ENCODE measurements at regions not wholly inside any gene's neighbourhood (a gene's known extent, or its start where the extent isn't known, plus 50 kb on each side); places are given as distances from the start of the nearest gene placed in this dataset.

DNA sequence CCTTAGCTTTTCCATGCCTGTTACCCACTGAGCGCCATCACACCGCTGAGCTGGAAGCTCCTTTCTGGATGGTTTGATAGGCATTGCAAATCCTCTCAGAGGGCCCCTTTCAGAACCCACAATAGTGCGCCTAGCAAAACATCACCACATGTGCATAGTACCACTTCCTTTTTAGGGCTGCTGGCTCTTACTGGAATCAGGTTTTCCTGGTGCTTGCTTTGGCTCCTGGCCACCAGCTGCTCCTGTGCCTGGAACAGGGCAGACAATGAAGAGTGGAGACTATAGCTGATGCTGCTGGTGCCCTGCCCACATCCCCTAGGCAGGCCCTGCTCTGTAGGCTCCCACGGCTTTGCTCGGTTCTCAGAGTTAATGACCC lies 163.6 kb upstream of the SEMA6A start:
- no peak for DNase-seq (ENCODE audit: low read depth in 2 of 2)
- TF ChIP-seq, protein P1, sequence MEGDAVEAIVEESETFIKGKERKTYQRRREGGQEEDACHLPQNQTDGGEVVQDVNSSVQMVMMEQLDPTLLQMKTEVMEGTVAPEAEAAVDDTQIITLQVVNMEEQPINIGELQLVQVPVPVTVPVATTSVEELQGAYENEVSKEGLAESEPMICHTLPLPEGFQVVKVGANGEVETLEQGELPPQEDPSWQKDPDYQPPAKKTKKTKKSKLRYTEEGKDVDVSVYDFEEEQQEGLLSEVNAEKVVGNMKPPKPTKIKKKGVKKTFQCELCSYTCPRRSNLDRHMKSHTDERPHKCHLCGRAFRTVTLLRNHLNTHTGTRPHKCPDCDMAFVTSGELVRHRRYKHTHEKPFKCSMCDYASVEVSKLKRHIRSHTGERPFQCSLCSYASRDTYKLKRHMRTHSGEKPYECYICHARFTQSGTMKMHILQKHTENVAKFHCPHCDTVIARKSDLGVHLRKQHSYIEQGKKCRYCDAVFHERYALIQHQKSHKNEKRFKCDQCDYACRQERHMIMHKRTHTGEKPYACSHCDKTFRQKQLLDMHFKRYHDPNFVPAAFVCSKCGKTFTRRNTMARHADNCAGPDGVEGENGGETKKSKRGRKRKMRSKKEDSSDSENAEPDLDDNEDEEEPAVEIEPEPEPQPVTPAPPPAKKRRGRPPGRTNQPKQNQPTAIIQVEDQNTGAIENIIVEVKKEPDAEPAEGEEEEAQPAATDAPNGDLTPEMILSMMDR (IDR thresholded peaks at IDR 0.05; ENCODE audit: low read depth, low read length): no peak
- no peak overlapping the region for H3K4me3 ChIP-seq (replicated peaks in 1 of 2; ENCODE audit: low read depth in 2 of 2, low read length in 2 of 2)

DNA sequence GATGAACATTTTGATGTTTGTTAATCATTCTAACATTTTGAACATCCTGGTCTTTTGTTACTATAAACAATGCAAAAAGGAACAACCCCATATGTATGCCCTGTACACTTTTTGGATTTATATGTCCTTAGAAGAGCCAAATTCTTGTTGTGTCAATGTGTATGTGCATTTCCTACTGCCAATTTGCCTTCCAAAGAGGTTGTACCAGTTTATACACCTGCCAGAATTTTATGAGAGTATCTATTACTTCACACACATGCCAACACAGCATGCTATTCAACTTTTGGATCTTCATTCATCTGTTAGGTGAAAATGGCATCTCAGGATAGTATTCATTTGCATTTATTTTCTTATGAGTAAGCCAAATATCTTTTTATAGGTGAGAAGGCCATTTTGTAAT lies 162.0 kb upstream of the SEMA6A start:
- TF ChIP-seq, protein P1 (IDR thresholded peaks at IDR 0.05; ENCODE audit: low read depth, low read length): no peak
- H3K4me3 ChIP-seq (replicated peaks in 1 of 2; ENCODE audit: low read depth in 2 of 2, low read length in 2 of 2): no peak overlapping the region
- no peak for DNase-seq (ENCODE audit: low read depth in 2 of 2)

DNA sequence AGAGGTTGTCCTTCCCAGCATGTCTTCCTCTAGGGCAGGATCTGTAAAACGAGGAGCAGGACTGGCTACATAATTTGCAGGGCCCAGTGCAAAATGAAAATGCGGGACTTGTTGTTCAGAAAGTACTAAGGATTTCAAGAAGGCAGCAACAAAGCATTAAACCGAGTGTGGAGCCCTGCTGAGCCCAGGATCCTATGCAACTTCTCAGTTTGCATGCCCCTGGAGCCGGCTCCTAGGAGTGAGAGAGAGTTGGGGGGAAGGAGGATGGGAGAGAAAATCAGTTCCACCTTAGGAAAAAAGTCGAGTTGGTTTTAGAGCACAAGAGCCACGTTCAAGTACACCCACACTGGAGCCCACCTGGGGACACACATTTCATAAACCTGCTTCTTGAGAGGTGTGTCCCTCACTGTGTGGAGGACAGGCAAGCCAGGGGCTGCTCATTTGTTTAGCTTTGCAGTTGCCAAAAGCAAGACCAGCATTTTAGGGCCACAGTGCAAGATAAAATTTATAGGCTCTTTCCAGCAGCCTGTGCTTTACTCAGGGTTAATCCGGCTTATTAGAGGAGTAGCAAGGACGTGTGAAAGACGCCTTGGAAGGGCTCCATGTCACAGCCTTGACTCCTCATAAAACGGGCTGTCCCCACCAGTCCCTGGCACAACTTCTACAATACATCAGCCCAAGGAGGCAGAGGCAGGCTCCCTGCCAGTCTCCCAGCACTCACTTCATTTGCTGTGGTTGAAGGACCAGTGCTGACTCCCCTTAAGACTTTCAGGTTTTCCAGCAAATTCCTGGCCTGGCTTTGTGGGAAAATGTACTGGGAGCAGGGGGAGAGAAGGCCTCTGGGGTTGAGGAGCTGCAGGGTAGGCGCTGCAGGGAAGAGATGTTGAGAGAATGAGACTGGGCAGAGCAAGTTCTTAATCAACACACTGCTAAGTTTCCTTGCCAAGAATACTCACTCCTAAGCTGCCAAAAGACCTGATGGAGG lies 159.7 kb upstream of the SEMA6A start:
- H3K4me3 ChIP-seq (replicated peaks in 1 of 2; ENCODE audit: low read depth in 2 of 2, low read length in 2 of 2): no peak overlapping the region
- TF ChIP-seq, protein P1 (IDR thresholded peaks at IDR 0.05; ENCODE audit: low read depth, low read length): no peak
- DNase-seq (ENCODE audit: low read depth in 2 of 2): peak in 1 of 2 donors; percentile 45

DNA sequence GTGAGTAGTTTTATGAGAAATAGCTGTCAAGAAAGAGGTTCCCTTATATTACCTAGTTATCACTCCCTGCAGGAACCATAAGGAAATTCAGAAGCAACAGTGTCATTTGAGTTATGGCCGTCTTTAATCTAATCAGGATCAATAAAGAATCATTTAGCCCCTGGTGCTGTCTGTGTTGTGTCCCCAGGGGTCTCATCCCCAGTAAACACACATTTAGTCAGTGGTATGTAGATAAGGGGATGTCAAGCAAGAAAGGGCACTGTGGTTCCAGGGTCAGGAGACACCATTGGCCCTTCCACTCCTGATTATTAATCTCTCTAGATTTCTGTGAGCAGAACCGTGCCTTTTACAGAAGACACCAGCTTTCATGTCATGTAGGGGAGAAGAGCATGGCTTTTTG lies 158.0 kb upstream of the SEMA6A start:
- no peak overlapping the region for H3K4me3 ChIP-seq (replicated peaks in 1 of 2; ENCODE audit: low read depth in 2 of 2, low read length in 2 of 2)
- TF ChIP-seq, protein P1 (IDR thresholded peaks at IDR 0.05; ENCODE audit: low read depth, low read length): no peak
- DNase-seq (ENCODE audit: low read depth in 2 of 2): no peak

DNA sequence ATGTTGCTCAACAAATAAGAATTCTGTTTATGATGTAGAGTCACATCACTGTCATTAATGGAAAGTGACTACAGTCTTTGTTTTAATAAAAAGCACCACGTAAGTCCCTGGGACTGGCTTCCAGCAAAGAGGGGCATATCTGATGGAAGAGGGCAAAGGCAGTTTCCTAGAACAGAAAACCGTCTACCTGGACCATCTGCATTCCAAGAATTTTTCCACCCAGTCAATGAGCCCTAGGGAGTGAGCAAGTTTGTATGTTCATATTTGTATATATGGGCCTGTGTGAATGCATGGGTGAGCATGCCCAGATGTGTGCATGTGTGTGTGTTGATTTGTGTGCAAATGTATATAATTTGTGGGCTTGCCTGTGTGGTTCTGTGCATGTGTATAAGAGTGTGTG lies 156.8 kb upstream of the SEMA6A start:
- DNase-seq (ENCODE audit: low read depth in 2 of 2): no peak
- TF ChIP-seq, protein P1 (IDR thresholded peaks at IDR 0.05; ENCODE audit: low read depth, low read length): no peak

DNA sequence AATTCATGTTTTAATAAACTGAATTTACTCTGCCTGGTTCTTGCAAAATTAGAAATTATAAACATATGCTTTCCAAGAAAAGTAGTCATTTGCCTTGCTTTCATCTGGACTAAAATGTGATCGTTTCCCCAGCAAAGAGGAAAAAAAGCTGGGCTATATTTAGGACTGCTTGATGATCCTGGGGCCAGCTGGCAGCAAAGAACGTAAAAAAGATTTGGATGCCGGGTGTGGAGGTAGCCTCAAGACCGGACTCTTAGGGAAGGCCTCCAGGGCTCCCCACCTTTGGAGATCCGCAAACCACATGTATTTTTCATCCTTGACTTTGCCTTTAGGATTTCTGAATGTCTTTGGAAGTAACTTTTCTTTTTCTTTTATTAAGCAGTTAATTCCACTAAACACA lies 156.1 kb upstream of the SEMA6A start:
- DNase-seq (ENCODE audit: low read depth in 2 of 2): no peak
- TF ChIP-seq, protein P1 (IDR thresholded peaks at IDR 0.05; ENCODE audit: low read depth, low read length): no peak
- no peak overlapping the region for H3K4me3 ChIP-seq (replicated peaks in 1 of 2; ENCODE audit: low read depth in 2 of 2, low read length in 2 of 2)

More for the DNA sequence above, 156.8 kb upstream of the SEMA6A start:
- H3K4me3 ChIP-seq (replicated peaks in 1 of 2; ENCODE audit: low read depth in 2 of 2, low read length in 2 of 2): no peak overlapping the region
